ENCODE measurements at regions not wholly inside any gene's neighbourhood (a gene's known extent, or its start where the extent isn't known, plus 50 kb on each side); places are given as distances from the start of the nearest gene placed in this dataset.

GRCh38 chr15:94610485-94610884 lies 379.1 kb downstream of the MCTP2 start:
- TF ChIP-seq ESRRG (CRISPR knock-in tag; IDR thresholded peaks at IDR 0.05) (no peak), GLIS3 (CRISPR knock-in tag; IDR thresholded peaks at IDR 0.05) (no peak), SNAI2 (CRISPR knock-in tag; IDR thresholded peaks at IDR 0.05) (no peak), PPARA (CRISPR knock-in tag; IDR thresholded peaks at IDR 0.05; ENCODE audit: borderline replicate concordance) (no peak), POU6F1 (CRISPR knock-in tag; IDR thresholded peaks at IDR 0.05; ENCODE audit: borderline replicate concordance, low read depth) (no peak), BACH2 (CRISPR knock-in tag; IDR thresholded peaks at IDR 0.05; ENCODE audit: borderline replicate concordance) (no peak), TCF4 (CRISPR knock-in tag; IDR thresholded peaks at IDR 0.05; ENCODE audit: borderline replicate concordance) (no peak), ZNF8 (CRISPR knock-in tag; IDR thresholded peaks at IDR 0.05) (no peak), ZNF565 (CRISPR knock-in tag; conservative IDR thresholded peaks at IDR 0.05; ENCODE audit: low read depth) (no peak), OSR1 (CRISPR knock-in tag; IDR thresholded peaks at IDR 0.05) (no peak), RARB (CRISPR knock-in tag; IDR thresholded peaks at IDR 0.05) (no peak), CSRNP3 (CRISPR knock-in tag; IDR thresholded peaks at IDR 0.05) (no peak), ISL1 (CRISPR knock-in tag; IDR thresholded peaks at IDR 0.05) (no peak), ARNTL (CRISPR knock-in tag; IDR thresholded peaks at IDR 0.05; ENCODE audit: borderline replicate concordance, low read depth) (no peak)
- TF ChIP-seq, protein P1, sequence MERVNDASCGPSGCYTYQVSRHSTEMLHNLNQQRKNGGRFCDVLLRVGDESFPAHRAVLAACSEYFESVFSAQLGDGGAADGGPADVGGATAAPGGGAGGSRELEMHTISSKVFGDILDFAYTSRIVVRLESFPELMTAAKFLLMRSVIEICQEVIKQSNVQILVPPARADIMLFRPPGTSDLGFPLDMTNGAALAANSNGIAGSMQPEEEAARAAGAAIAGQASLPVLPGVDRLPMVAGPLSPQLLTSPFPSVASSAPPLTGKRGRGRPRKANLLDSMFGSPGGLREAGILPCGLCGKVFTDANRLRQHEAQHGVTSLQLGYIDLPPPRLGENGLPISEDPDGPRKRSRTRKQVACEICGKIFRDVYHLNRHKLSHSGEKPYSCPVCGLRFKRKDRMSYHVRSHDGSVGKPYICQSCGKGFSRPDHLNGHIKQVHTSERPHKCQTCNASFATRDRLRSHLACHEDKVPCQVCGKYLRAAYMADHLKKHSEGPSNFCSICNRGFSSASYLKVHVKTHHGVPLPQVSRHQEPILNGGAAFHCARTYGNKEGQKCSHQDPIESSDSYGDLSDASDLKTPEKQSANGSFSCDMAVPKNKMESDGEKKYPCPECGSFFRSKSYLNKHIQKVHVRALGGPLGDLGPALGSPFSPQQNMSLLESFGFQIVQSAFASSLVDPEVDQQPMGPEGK (CRISPR knock-in tag; IDR thresholded peaks at IDR 0.05; ENCODE audit: borderline replicate concordance), result no peak
- TF ChIP-seq, protein P2, sequence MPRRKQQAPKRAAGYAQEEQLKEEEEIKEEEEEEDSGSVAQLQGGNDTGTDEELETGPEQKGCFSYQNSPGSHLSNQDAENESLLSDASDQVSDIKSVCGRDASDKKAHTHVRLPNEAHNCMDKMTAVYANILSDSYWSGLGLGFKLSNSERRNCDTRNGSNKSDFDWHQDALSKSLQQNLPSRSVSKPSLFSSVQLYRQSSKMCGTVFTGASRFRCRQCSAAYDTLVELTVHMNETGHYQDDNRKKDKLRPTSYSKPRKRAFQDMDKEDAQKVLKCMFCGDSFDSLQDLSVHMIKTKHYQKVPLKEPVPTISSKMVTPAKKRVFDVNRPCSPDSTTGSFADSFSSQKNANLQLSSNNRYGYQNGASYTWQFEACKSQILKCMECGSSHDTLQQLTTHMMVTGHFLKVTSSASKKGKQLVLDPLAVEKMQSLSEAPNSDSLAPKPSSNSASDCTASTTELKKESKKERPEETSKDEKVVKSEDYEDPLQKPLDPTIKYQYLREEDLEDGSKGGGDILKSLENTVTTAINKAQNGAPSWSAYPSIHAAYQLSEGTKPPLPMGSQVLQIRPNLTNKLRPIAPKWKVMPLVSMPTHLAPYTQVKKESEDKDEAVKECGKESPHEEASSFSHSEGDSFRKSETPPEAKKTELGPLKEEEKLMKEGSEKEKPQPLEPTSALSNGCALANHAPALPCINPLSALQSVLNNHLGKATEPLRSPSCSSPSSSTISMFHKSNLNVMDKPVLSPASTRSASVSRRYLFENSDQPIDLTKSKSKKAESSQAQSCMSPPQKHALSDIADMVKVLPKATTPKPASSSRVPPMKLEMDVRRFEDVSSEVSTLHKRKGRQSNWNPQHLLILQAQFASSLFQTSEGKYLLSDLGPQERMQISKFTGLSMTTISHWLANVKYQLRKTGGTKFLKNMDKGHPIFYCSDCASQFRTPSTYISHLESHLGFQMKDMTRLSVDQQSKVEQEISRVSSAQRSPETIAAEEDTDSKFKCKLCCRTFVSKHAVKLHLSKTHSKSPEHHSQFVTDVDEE (CRISPR knock-in tag; IDR thresholded peaks at IDR 0.05), result no peak
- no peak for ATAC-seq

DNA sequence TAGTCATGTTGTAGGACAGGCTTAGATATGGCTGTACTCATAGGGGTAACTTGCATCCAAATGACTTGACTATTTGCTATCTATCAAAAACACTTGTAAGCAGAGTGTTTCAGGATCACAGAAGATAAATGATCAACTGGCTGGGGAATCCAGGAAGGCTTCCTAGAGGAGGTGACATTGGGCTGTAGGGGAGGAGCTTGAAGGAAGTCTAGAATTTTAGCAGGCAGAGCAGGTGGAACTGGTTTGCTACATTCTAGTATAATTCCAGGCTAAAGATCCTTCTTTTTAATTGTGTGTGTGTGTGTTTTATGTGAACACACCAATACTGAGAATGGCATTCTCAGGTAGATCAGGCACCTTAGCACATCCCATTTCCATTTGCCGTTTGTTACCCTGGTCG lies 380.3 kb downstream of the MCTP2 start:
- TF ChIP-seq, protein P2 (CRISPR knock-in tag; IDR thresholded peaks at IDR 0.05), result no peak
- TF ChIP-seq OSR1 (CRISPR knock-in tag; IDR thresholded peaks at IDR 0.05), result no peak
- TF ChIP-seq ARNTL (CRISPR knock-in tag; IDR thresholded peaks at IDR 0.05; ENCODE audit: borderline replicate concordance, low read depth), result no peak
- TF ChIP-seq ZC3H10 (CRISPR knock-in tag; IDR thresholded peaks at IDR 0.05), result no peak
- TF ChIP-seq TOX (CRISPR knock-in tag; IDR thresholded peaks at IDR 0.05; ENCODE audit: borderline replicate concordance), result no peak
- TF ChIP-seq ESRRG (CRISPR knock-in tag; IDR thresholded peaks at IDR 0.05), result no peak
- ATAC-seq, result no peak

- TF ChIP-seq BACH2 (CRISPR knock-in tag; IDR thresholded peaks at IDR 0.05; ENCODE audit: borderline replicate concordance) (no peak), ZFP30 (CRISPR knock-in tag; IDR thresholded peaks at IDR 0.05) (no peak), ARNTL (CRISPR knock-in tag; IDR thresholded peaks at IDR 0.05; ENCODE audit: borderline replicate concordance, low read depth) (no peak), TOX (CRISPR knock-in tag; IDR thresholded peaks at IDR 0.05; ENCODE audit: borderline replicate concordance) (no peak), CSRNP3 (CRISPR knock-in tag; IDR thresholded peaks at IDR 0.05) (no peak), CSDC2 (CRISPR knock-in tag; IDR thresholded peaks at IDR 0.05) (no peak)
- no peak for ATAC-seq
These were observed 384.3 kb downstream of the MCTP2 start for GRCh38 chr15:94615688-94616087.

Measured in SK-N-SH treated with all-trans-retinoic acid at 6 μM for 48 hours (cell line).